NT2/D1 (cell line): ENCODE measurements at regions not wholly inside any gene's neighbourhood (a gene's known extent, or its start where the extent isn't known, plus 50 kb on each side); places are given as distances from the start of the nearest gene placed in this dataset.

Experiments
- DNase-seq: peaks from one replicate; pipeline ENCODE4 v3.0.0-alpha.2; 2011; ENCODE audit warnings: low read depth, low spot score
- H3K27me3 ChIP-seq: 2 replicates; pipeline ENCODE4 v1.6.0; 2011; ENCODE audit warnings: mild to moderate bottlenecking; ENCODE audit not compliant: insufficient read length, insufficient read depth
- H3K36me3 ChIP-seq: 2 replicates; pipeline ENCODE4 v1.6.1; 2011; ENCODE audit warnings: mild to moderate bottlenecking, low read length, mixed read lengths; ENCODE audit not compliant: insufficient read depth, insufficient read length
- H3K4me1 ChIP-seq: 2 replicates; pipeline ENCODE4 v1.5.1; 2011; ENCODE audit not compliant: insufficient read depth, insufficient read length
- H3K4me3 ChIP-seq: 2 replicates; pipeline ENCODE4 v1.5.1; 2011; ENCODE audit warnings: low read depth; ENCODE audit not compliant: insufficient read length
- H3K9ac ChIP-seq: 2 replicates; pipeline ENCODE4 v1.6.0; 2011; ENCODE audit warnings: low read depth; ENCODE audit not compliant: insufficient read length
- H3K9me3 ChIP-seq: 2 replicates; pipeline ENCODE4 v1.5.1; 2011; ENCODE audit warnings: mild to moderate bottlenecking, low read length; ENCODE audit not compliant: insufficient read depth
- SUZ12 ChIP-seq: IDR thresholded peaks from 2 replicates; pipeline ENCODE4 v1.6.1; 2011; ENCODE audit not compliant: insufficient read length, insufficient read depth; ENCODE audit errors: extremely low read depth
- YY1 ChIP-seq: IDR thresholded peaks from 2 replicates; pipeline ENCODE4 v1.6.1; 2011; ENCODE audit not compliant: insufficient read length, insufficient read depth
- ZNF274 ChIP-seq: IDR thresholded peaks from 2 replicates; pipeline ENCODE4 v1.6.1; 2011; ENCODE audit warnings: mild to moderate bottlenecking, low read depth, low read length

DNA sequence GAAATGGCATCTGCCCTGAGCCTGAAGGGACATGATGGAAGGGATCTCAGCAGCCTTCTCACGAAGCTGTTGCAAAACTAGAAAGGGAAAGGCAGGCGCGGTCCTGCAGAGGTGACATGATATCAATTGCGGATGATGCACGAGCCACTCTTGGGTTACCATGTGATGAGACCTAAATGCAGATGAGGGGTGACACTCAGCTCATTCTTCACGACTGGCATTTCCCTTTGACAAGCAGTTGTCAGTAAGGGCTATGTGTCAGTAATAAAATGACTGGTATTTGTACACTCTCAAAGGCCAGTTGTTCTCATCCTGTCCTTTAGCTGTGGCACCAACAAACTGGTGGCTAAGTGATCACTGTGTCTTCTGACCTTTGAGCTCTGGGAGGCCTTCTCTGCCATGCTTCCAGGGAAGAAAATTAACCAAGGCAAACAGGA lies 273.6 kb downstream of the ETAA1 start:
- Histone ChIP-seq H3K27me3 (no peaks in the 10 kb centered on the region), H3K9me3 (no peaks in the 10 kb centered on the region), H3K9ac (no peak overlapping the region), H3K4me3 (no peak overlapping the region), H3K4me1 (no peaks in the 10 kb centered on the region), H3K36me3 (no peaks in the 10 kb centered on the region)
- TF ChIP-seq YY1 (no peak), SUZ12 (no peak), ZNF274 (no peak)
- no peak for DNase-seq

DNA sequence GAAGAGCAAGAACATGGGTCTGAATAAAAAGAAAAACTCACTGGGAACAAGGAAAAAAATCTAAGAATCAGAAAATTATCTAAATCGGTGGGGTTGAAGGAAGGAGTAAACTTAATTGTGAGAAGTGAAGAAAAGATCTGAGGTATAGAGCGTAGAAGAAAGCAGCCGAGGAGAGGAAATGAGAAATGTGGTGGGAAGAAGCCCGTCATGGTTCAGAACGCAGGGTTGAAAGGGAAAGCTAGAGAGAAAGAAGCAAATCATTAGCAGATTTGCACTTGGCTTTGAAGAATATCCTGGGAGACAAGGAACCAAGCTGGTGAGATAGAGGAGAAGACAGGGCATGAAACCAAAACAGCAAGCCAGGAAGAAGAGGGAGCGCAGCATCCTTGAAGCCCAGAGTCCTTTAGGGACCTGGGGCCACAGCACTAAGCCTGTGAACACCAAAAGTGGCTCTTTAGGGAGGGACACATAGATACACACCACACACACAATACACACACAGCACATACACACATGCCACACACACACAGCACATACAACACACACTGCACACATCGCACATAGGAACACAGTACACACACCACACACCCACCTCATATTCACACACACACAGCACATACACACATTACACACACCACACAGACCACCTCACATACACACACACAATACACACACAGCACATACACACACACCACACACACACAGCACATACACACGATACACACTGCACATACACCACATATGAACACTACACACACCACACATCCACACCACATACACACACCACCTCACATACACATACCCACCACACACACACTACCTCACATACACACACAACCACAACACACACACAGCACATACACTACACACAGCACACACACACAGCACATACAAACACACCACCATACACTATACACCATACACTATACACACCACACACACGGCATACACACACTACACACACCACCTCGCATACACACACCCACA lies 274.6 kb downstream of the ETAA1 start:
- no peaks in the 10 kb centered on the region for H3K4me1 ChIP-seq
- no peak overlapping the region for H3K4me3 ChIP-seq
- H3K9ac ChIP-seq: no peak overlapping the region
- no peak for TF ChIP-seq YY1
- DNase-seq: no peak
- H3K9me3 ChIP-seq: no peaks in the 10 kb centered on the region
- no peaks in the 10 kb centered on the region for H3K27me3 ChIP-seq
- H3K36me3 ChIP-seq: no peaks in the 10 kb centered on the region

DNA sequence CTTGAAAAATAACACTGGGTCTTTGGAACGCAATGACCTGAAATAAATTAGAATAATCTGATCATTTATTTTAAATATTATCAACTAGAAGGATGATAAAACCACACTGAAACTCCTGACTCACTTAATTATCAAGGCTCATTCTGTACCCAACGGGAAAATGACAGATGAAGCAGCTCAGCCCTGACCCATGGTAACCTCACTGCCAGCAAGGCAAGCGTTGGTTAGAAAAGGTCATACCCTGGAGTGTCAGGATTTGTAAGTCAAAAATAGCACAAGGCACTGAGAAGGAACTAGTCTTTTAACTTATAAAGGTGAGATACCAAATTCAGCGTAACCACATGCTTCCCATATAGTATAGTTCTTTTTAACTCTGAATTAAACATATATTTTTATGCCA lies 277.5 kb downstream of the ETAA1 start:
- Histone ChIP-seq H3K4me3 (no peak overlapping the region), H3K27me3 (no peaks in the 10 kb centered on the region), H3K9ac (no peak overlapping the region), H3K36me3 (no peaks in the 10 kb centered on the region), H3K4me1 (no peaks in the 10 kb centered on the region), H3K9me3 (no peaks in the 10 kb centered on the region)
- no peak for DNase-seq
- TF ChIP-seq YY1 (no peak), ZNF274 (no peak), SUZ12 (no peak)

DNA sequence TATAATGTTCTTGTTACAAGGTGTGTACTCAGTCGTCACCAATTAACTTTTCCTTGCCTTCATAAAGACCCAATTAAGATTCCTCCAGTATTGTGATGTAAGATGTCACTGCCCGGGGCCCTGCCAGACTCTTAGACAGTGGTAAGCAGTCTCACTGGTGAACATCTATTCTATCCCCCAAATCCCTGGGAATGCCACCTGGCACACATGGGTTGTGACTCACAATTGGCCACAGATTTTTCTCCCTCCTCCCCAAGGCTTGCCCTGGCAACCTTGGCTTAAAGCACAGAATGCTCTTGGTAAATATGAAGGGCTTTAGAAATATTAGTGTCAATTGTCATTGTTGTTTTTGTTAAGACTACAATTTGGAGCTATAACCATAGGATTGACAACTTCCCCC lies 287.9 kb downstream of the ETAA1 start:
- DNase-seq: no peak
- H3K27me3 ChIP-seq: no peaks in the 10 kb centered on the region
- H3K4me3 ChIP-seq: no peak overlapping the region
- H3K9ac ChIP-seq: no peak overlapping the region
- no peaks in the 10 kb centered on the region for H3K4me1 ChIP-seq
- no peak for TF ChIP-seq ZNF274
- no peak for TF ChIP-seq SUZ12
- TF ChIP-seq YY1: no peak
- H3K9me3 ChIP-seq: no peaks in the 10 kb centered on the region
- no peaks in the 10 kb centered on the region for H3K36me3 ChIP-seq

DNA sequence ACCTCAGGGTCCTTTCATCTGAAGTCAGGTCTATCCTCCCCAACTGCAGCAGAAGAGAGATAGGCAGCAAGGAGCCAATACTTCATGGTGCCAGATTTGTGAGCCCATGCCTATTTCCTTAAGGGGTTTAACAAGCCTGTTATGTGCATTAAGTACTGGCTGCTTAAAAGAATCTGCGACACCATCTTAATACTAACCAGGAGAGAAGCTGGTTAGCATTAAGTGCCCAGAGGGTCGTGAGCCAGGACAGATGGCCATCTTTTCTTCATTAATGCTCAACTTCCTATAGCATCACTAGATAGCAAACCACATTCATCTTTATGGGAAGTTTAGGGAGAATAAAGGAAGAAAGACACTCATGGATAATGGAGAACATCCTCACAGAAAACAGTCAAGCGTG lies 289.1 kb downstream of the ETAA1 start:
- no peak for DNase-seq
- Histone ChIP-seq H3K27me3 (no peaks in the 10 kb centered on the region), H3K9ac (no peak overlapping the region), H3K4me1 (no peaks in the 10 kb centered on the region), H3K36me3 (no peaks in the 10 kb centered on the region), H3K9me3 (no peaks in the 10 kb centered on the region), H3K4me3 (no peak overlapping the region)
- TF ChIP-seq ZNF274 (no peak), YY1 (no peak), SUZ12 (no peak)

DNA sequence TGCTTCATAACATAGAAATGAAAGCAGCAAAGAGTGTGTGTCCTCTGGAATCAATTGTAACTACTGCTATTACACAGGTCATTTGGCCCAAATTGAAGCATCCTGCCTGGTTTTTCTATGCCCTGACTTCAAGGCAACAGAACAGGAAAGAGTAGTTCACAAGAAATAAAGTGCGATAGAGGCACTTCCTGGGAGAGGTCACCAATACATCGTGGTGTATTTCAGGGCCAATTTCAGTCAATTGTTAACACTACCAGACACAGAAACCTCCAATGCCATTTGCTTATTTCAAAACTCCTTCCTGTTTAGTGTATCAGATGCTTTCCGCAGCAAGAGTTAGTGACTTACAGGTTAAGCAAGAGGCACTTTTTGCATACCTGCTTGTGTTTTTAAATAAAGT lies 292.1 kb downstream of the ETAA1 start:
- H3K27me3 ChIP-seq: no peaks in the 10 kb centered on the region
- DNase-seq: no peak

DNA sequence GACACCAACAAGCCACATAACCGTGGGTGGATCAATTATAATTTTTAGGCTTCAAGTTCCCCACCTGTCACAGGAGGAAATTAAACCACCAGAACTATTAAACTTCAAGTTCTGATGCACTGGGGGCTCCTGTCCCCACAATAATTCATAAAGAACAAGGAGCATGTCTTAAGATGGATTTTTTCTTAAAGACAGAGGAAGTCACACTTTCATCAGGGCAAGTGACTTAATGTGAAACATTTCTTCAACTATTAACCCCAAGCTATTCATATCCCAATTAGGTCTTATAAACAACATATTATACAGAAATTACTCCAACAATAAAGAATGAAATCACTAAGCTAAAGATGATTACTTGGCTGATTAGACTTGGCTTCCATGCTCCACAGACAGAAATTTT lies 292.5 kb downstream of the ETAA1 start:
- no peaks in the 10 kb centered on the region for H3K27me3 ChIP-seq
- no peak for DNase-seq
- H3K36me3 ChIP-seq: no peaks in the 10 kb centered on the region
- no peaks in the 10 kb centered on the region for H3K4me1 ChIP-seq
- TF ChIP-seq ZNF274: no peak
- no peak for TF ChIP-seq YY1
- no peak for TF ChIP-seq SUZ12
- no peak overlapping the region for H3K9ac ChIP-seq
- no peaks in the 10 kb centered on the region for H3K9me3 ChIP-seq
- no peak overlapping the region for H3K4me3 ChIP-seq

More for the DNA sequence above, 292.1 kb downstream of the ETAA1 start:
- TF ChIP-seq ZNF274: no peak
- TF ChIP-seq YY1: no peak
- TF ChIP-seq SUZ12: no peak
- Histone ChIP-seq H3K36me3 (no peaks in the 10 kb centered on the region), H3K9ac (no peak overlapping the region), H3K4me1 (no peaks in the 10 kb centered on the region), H3K9me3 (no peaks in the 10 kb centered on the region), H3K4me3 (no peak overlapping the region)
